ENCODE measurements at regions not wholly inside any gene's neighbourhood (a gene's known extent, or its start where the extent isn't known, plus 50 kb on each side); places are given as distances from the start of the nearest gene placed in this dataset.

DNA sequence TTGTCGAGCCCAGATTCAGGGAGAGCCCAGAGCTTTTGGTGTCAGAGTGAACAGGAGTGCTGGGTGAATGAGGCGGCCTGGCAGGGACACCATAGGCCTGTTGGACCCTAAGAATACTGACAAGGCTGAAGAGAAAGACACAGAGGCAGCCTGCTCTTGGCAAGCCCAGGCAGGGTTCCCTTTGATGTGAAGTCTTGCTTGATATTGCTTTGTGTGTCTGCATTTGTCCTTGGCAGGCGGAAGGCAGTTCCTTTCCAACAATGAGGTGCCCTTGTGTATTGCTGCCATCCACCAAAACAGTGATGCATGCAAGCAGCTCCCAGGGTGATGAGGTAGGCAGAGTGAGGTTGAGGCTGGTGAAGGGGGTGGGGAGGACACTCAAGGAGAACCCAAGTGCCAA lies 152.7 kb upstream of the TSC22D2 start:
- no peak for TF ChIP-seq EZH2 (IDR thresholded peaks at IDR 0.05; ENCODE audit: low read length)
- TF ChIP-seq, protein P1, sequence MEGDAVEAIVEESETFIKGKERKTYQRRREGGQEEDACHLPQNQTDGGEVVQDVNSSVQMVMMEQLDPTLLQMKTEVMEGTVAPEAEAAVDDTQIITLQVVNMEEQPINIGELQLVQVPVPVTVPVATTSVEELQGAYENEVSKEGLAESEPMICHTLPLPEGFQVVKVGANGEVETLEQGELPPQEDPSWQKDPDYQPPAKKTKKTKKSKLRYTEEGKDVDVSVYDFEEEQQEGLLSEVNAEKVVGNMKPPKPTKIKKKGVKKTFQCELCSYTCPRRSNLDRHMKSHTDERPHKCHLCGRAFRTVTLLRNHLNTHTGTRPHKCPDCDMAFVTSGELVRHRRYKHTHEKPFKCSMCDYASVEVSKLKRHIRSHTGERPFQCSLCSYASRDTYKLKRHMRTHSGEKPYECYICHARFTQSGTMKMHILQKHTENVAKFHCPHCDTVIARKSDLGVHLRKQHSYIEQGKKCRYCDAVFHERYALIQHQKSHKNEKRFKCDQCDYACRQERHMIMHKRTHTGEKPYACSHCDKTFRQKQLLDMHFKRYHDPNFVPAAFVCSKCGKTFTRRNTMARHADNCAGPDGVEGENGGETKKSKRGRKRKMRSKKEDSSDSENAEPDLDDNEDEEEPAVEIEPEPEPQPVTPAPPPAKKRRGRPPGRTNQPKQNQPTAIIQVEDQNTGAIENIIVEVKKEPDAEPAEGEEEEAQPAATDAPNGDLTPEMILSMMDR (optimal IDR thresholded peaks at IDR 0.05 in 1 of 3, IDR thresholded peaks at IDR 0.05 in 1 of 3, conservative IDR thresholded peaks at IDR 0.05 in 1 of 3; ENCODE audit: extremely low read depth in 1 of 3, insufficient read depth in 2 of 3, low read length in 3 of 3) = no peak
